ENCODE measurements at regions not wholly inside any gene's neighbourhood (a gene's known extent, or its start where the extent isn't known, plus 50 kb on each side); places are given as distances from the start of the nearest gene placed in this dataset.

DNA sequence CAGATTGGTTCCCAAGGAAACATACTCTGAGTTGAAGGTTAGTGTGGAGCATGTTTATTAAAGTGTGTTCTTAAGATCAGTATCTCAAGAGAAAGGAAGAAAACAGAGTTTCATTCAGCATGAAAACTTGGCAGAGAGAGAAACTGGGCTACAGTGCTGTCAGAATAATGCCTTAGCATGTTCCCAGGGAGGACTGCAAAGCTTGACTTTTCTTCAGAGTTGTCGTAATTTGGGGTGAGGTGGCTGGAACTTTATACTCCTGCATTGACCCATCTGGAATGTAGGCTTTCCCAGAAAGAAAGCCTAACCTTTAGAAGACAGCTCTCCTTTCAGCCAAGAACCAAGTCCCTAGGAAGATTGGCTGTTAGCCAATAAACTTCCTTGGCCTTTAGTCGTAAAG is 190.8 kb upstream of the CNTN5 start:
- no peaks in the 10 kb centered on the region for H3K27me3 ChIP-seq (ENCODE audit: control insufficient read depth in 4 of 4, insufficient read depth in 4 of 4, low read length in 3 of 4)
- H3K4me3 ChIP-seq (ENCODE audit: low read depth in 1 of 3, low read length in 3 of 3): no peak overlapping the region
- no peak overlapping the region for H3K27ac ChIP-seq (ENCODE audit: low read depth in 1 of 2, low read length in 2 of 2)
- DNase-seq (ENCODE audit: low spot score): no peak
- no peaks in the 10 kb centered on the region for H3K4me1 ChIP-seq (ENCODE audit: control insufficient read depth in 4 of 4, insufficient read depth in 4 of 4, low read length in 3 of 4)
- H3K9me3 ChIP-seq (ENCODE audit: control insufficient read depth in 4 of 4, low read length in 3 of 4): no peaks in the 10 kb centered on the region
- WGBS: 88% methylated on average over 2 of the region's 2 CpGs
- H3K9ac ChIP-seq (ENCODE audit: low read depth in 1 of 2, low read length in 2 of 2): no peak overlapping the region
- no peaks in the 10 kb centered on the region for H3K36me3 ChIP-seq (ENCODE audit: control insufficient read depth in 4 of 4, insufficient read depth in 3 of 4, low read depth in 1 of 4, low read length in 3 of 4)
- TF ChIP-seq, protein P1, sequence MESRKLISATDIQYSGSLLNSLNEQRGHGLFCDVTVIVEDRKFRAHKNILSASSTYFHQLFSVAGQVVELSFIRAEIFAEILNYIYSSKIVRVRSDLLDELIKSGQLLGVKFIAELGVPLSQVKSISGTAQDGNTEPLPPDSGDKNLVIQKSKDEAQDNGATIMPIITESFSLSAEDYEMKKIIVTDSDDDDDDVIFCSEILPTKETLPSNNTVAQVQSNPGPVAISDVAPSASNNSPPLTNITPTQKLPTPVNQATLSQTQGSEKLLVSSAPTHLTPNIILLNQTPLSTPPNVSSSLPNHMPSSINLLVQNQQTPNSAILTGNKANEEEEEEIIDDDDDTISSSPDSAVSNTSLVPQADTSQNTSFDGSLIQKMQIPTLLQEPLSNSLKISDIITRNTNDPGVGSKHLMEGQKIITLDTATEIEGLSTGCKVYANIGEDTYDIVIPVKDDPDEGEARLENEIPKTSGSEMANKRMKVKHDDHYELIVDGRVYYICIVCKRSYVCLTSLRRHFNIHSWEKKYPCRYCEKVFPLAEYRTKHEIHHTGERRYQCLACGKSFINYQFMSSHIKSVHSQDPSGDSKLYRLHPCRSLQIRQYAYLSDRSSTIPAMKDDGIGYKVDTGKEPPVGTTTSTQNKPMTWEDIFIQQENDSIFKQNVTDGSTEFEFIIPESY (IDR thresholded peaks at IDR 0.05): no peak
- TF ChIP-seq TAF1 (conservative IDR thresholded peaks at IDR 0.05) (no peak), GABPA (IDR thresholded peaks at IDR 0.05 in 1 of 2, conservative IDR thresholded peaks at IDR 0.05 in 1 of 2) (no peak), FOXA2 (IDR thresholded peaks at IDR 0.05) (no peak), NR2F2 (IDR thresholded peaks at IDR 0.05) (no peak)

DNA sequence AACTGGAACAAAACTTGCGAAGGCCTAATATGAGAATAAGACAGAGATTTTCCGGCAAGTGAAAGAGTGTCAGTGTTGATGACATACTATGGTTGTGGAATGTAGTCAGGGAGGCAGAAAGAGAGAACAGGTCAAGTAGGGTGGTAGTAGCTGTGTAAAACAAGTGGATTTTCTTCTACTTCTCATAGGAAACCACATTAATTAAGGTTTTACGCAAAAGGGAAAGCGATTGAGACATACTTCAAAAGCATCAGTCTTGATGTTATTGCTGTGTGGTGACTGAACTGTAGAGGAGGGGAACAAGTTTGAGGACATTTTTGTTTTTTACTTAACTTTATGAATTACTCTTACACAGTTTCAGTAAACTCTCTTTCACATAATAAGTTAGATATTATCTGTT is 186.0 kb upstream of the CNTN5 start:
- Histone ChIP-seq H3K27ac (ENCODE audit: low read depth in 1 of 2, low read length in 2 of 2) (no peak overlapping the region), H3K27me3 (ENCODE audit: control insufficient read depth in 4 of 4, insufficient read depth in 4 of 4, low read length in 3 of 4) (no peaks in the 10 kb centered on the region), H3K9ac (ENCODE audit: low read depth in 1 of 2, low read length in 2 of 2) (no peak overlapping the region), H3K36me3 (ENCODE audit: control insufficient read depth in 4 of 4, insufficient read depth in 3 of 4, low read depth in 1 of 4, low read length in 3 of 4) (no peaks in the 10 kb centered on the region), H3K4me1 (ENCODE audit: control insufficient read depth in 4 of 4, insufficient read depth in 4 of 4, low read length in 3 of 4) (peaks cover 0 to 2% (median 1%) of the 10 kb centered on the region in 4 donors), H3K9me3 (ENCODE audit: control insufficient read depth in 4 of 4, low read length in 3 of 4) (no peaks in the 10 kb centered on the region), H3K4me3 (ENCODE audit: low read depth in 1 of 3, low read length in 3 of 3) (no peak overlapping the region)
- no peak for TF ChIP-seq TAF1 (conservative IDR thresholded peaks at IDR 0.05)
- TF ChIP-seq, protein P1 (IDR thresholded peaks at IDR 0.05): no peak
- no peak for TF ChIP-seq NR2F2 (IDR thresholded peaks at IDR 0.05)
- no peak for TF ChIP-seq HNF4G (IDR thresholded peaks at IDR 0.05)
- TF ChIP-seq SP1 (IDR thresholded peaks at IDR 0.05): no peak
- TF ChIP-seq, protein P2, sequence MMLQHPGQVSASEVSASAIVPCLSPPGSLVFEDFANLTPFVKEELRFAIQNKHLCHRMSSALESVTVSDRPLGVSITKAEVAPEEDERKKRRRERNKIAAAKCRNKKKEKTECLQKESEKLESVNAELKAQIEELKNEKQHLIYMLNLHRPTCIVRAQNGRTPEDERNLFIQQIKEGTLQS (IDR thresholded peaks at IDR 0.05): no peak
- TF ChIP-seq JUND (IDR thresholded peaks at IDR 0.05): no peak
- TF ChIP-seq YY1 (IDR thresholded peaks at IDR 0.05): no peak
- TF ChIP-seq GABPA (IDR thresholded peaks at IDR 0.05 in 1 of 2, conservative IDR thresholded peaks at IDR 0.05 in 1 of 2): no peak
- no peak for TF ChIP-seq CTCF (IDR thresholded peaks at IDR 0.05; ENCODE audit: low read depth, low read length, missing input control)
- TF ChIP-seq HNF4A (conservative IDR thresholded peaks at IDR 0.05): no peak
- TF ChIP-seq, protein P3, sequence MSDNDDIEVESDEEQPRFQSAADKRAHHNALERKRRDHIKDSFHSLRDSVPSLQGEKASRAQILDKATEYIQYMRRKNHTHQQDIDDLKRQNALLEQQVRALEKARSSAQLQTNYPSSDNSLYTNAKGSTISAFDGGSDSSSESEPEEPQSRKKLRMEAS (IDR thresholded peaks at IDR 0.05): no peak
- TF ChIP-seq EGR1 (IDR thresholded peaks at IDR 0.05; ENCODE audit: low read depth in 2 of 2): no peak
- TF ChIP-seq FOXA2 (IDR thresholded peaks at IDR 0.05): no peak
- TF ChIP-seq RAD21 (IDR thresholded peaks at IDR 0.05): no peak
- no peak for TF ChIP-seq FOXA1 (IDR thresholded peaks at IDR 0.05)
- TF ChIP-seq REST (IDR thresholded peaks at IDR 0.05): no peak
- DNase-seq (ENCODE audit: low spot score): no peak
- WGBS: 94% methylated on average over 4 of the region's 4 CpGs
